HepG2 (cell line): ENCODE measurements at regions not wholly inside any gene's neighbourhood (a gene's known extent, or its start where the extent isn't known, plus 50 kb on each side); places are given as distances from the start of the nearest gene placed in this dataset.
A peak's percentile ranks its signal among the peaks of the same experiment; 100 is the strongest.

Experiments used
- ATAC-seq: fragments of 200-7000 bp; cut with Tn5 transposase; 3 replicates; pipeline ENCODE4 v1.9.1; 2020; ENCODE audit warnings: mild to moderate bottlenecking, moderate library complexity
- BruUV-seq: library from RNA; stranded (reverse); fragments of 400-500 nt; replicated peaks from 2 replicates; lab custom pipeline; 2021; lab: Mats Ljungman, UMichigan
- CTCF ChIA-PET: fragments of 300-600 bp; formaldehyde crosslinking; extraction: SDS; loops from one replicate; lab custom pipeline; 2021; ENCODE audit warnings: low total read pairs, inconsistent platforms, low intra/inter-chr PET ratio; lab: Yijun Ruan, JAX
- POLR2A ChIA-PET: fragments of 350-600 bp; sonication (Branson Sonifier 250); formaldehyde crosslinking; loops from one replicate; lab custom pipeline; 2020; ENCODE audit warnings: antibody characterized with exemption, inconsistent platforms; lab: Yijun Ruan, JAX
- DNase-seq: peaks from one replicate; pipeline ENCODE4 v3.0.0-alpha.2; 2015; ENCODE audit warnings: low spot score
- FAIRE-seq: peaks from 3 replicates; lab custom pipeline; 2011; peaks lifted over from hg19 to GRCh38; lab: Jason Lieb, UNC
- H2AFZ ChIP-seq: one replicate; pipeline ENCODE4 v1.6.1; 2011; ENCODE audit warnings: low read length, inconsistent platforms
- H3K27ac ChIP-seq: fragments of 300-600 bp; 3 replicates; pipeline ENCODE4 v1.8.0; 2011; ENCODE audit warnings: mixed run types, mild to moderate bottlenecking, mixed read lengths, low read length, inconsistent platforms; ENCODE audit not compliant: insufficient read depth; ENCODE audit errors: extremely low read length
- H3K27me3 ChIP-seq, 2 experiments: fragments of 200-600 bp in 1 of 2; 2 replicates in 1 of 2; 3 replicates in 1 of 2; pipeline versions ENCODE4 v1.6.0 to v1.8.0; 2011; ENCODE audit warnings: low read length in 2 of 2, mild to moderate bottlenecking in 2 of 2, moderate library complexity in 2 of 2, inconsistent platforms in 1 of 2; ENCODE audit not compliant: insufficient read depth in 2 of 2, control insufficient read depth in 1 of 2
- H3K36me3 ChIP-seq, 2 experiments: fragments of 200-600 bp in 1 of 2; replicated peaks in 1 of 2; 2 replicates in 1 of 2; 3 replicates in 1 of 2; pipeline versions ENCODE4 v1.5.1 to v1.8.0; 2011; ENCODE audit warnings: low read length in 2 of 2, inconsistent platforms in 1 of 2; ENCODE audit not compliant: insufficient read depth in 2 of 2, control insufficient read depth in 1 of 2
- H3K4me1 ChIP-seq: 2 replicates; pipeline ENCODE4 v1.5.1; 2012; ENCODE audit warnings: low read length, inconsistent platforms; ENCODE audit not compliant: insufficient read depth
- H3K4me2 ChIP-seq: 2 replicates; pipeline ENCODE4 v1.6.0; 2011; ENCODE audit warnings: low read depth, low read length, inconsistent platforms
- H3K4me3 ChIP-seq, 3 experiments: fragments of 200-600 bp in 1 of 3; sonication (generic), shearing (Covaris generic) in 1 of 3; replicated peaks in 1 of 3; 2 replicates each; pipeline ENCODE4 v1.5.1; 2011 to 2016; ENCODE audit warnings: low read length in 3 of 3, inconsistent platforms in 2 of 3, low read depth in 2 of 3, mild to moderate bottlenecking in 2 of 3, control low read depth in 1 of 3, mixed read lengths in 1 of 3; ENCODE audit not compliant: insufficient read depth in 1 of 3
- H3K79me2 ChIP-seq: one replicate; pipeline ENCODE4 v1.6.1; 2011; ENCODE audit warnings: low read length, inconsistent platforms; ENCODE audit not compliant: insufficient read depth
- H3K9ac ChIP-seq: 2 replicates; pipeline ENCODE4 v1.6.0; 2011; ENCODE audit warnings: mild to moderate bottlenecking, low read depth, low read length, inconsistent platforms; ENCODE audit not compliant: insufficient read depth
- H3K9me3 ChIP-seq: 2 replicates; pipeline ENCODE4 v1.5.1; 2012; ENCODE audit warnings: mild to moderate bottlenecking, low read length
- H4K20me1 ChIP-seq: 2 replicates; pipeline ENCODE4 v1.6.0; 2011; ENCODE audit warnings: inconsistent platforms, mild to moderate bottlenecking, low read length, moderate library complexity; ENCODE audit not compliant: insufficient read depth
- CC2D1A ChIP-seq: sonication (generic); formaldehyde crosslinking; IDR thresholded peaks from 2 replicates; pipeline ENCODE4 v1.8.1; 2023; ENCODE audit warnings: mild to moderate bottlenecking, missing genetic modification reagents
- LBX2 ChIP-seq: sonication (generic); formaldehyde crosslinking; IDR thresholded peaks from 2 replicates; pipeline ENCODE4 v1.5.0; 2020; ENCODE audit warnings: missing genetic modification reagents, mild to moderate bottlenecking, borderline replicate concordance
- MLX ChIP-seq: IDR thresholded peaks from 2 replicates; pipeline ENCODE4 v1.6.1; 2016
- NFIC ChIP-seq: IDR thresholded peaks from 2 replicates; pipeline ENCODE4 v1.6.1; 2012; ENCODE audit warnings: mild to moderate bottlenecking, low read length, inconsistent platforms
- NR1H2 ChIP-seq: sonication (generic); formaldehyde crosslinking; IDR thresholded peaks from 2 replicates; pipeline ENCODE4 v1.8.1; 2022; ENCODE audit warnings: low read depth, missing genetic modification reagents, borderline replicate concordance
- SMAD9 ChIP-seq: sonication (generic); formaldehyde crosslinking; IDR thresholded peaks from 2 replicates; pipeline ENCODE4 v1.5.1; 2020; ENCODE audit warnings: mild to moderate bottlenecking, missing genetic modification reagents
- ZNF547 ChIP-seq: sonication (generic); formaldehyde crosslinking; IDR thresholded peaks from 2 replicates; pipeline ENCODE4 v1.5.1; 2020; ENCODE audit warnings: mild to moderate bottlenecking, missing genetic modification reagents
- ZSCAN5A ChIP-seq: sonication (generic); formaldehyde crosslinking; IDR thresholded peaks from 2 replicates; pipeline ENCODE4 v1.8.0; 2022; ENCODE audit warnings: mild to moderate bottlenecking, missing genetic modification reagents, borderline replicate concordance
- WGBS: methylation state at CpG from one replicate; pipeline ENCODE4 v1.1.6; 2017; ENCODE audit warnings: low lambda C conversion rate; 5-methylcytosine and 5-hydroxymethylcytosine counted together
- in situ Hi-C: cut with HindIII; loops from 2 replicates; pipeline ENCODE4 v1.10.0; 2017; ENCODE audit warnings: low pct_unique_long_range_greater_than_20kb; ENCODE audit not compliant: extremely low pct_ligation_motif_present
- intact Hi-C: fragments of 100-400 bp; cut with micrococcal nuclease; formaldehyde crosslinking; loops from one replicate; pipeline ENCODE4 v1.10.0; 2022; ENCODE audit not compliant: unreplicated experiment
- TF ChIP-seq, protein P1 (sequence below): sonication (generic); formaldehyde crosslinking; IDR thresholded peaks from 2 replicates; pipeline ENCODE4 v1.4.0; 2020; ENCODE audit warnings: mild to moderate bottlenecking, missing genetic modification reagents, borderline replicate concordance
- TF ChIP-seq, protein P2 (sequence below): sonication (generic); formaldehyde crosslinking; IDR thresholded peaks from 2 replicates; pipeline ENCODE4 v1.8.0; 2022; ENCODE audit warnings: mild to moderate bottlenecking, missing genetic modification reagents
- TF ChIP-seq, protein P3 (sequence below), 2 experiments: fragments of 450-650 bp in 1 of 2; sonication (generic) in 1 of 2; formaldehyde crosslinking; IDR thresholded peaks; 2 replicates each; pipeline versions ENCODE4 v1.5.0 to v1.8.0; 2020 to 2022; ENCODE audit warnings: mild to moderate bottlenecking in 1 of 2, missing genetic modification reagents in 1 of 2

- TF ChIP-seq, protein P1, sequence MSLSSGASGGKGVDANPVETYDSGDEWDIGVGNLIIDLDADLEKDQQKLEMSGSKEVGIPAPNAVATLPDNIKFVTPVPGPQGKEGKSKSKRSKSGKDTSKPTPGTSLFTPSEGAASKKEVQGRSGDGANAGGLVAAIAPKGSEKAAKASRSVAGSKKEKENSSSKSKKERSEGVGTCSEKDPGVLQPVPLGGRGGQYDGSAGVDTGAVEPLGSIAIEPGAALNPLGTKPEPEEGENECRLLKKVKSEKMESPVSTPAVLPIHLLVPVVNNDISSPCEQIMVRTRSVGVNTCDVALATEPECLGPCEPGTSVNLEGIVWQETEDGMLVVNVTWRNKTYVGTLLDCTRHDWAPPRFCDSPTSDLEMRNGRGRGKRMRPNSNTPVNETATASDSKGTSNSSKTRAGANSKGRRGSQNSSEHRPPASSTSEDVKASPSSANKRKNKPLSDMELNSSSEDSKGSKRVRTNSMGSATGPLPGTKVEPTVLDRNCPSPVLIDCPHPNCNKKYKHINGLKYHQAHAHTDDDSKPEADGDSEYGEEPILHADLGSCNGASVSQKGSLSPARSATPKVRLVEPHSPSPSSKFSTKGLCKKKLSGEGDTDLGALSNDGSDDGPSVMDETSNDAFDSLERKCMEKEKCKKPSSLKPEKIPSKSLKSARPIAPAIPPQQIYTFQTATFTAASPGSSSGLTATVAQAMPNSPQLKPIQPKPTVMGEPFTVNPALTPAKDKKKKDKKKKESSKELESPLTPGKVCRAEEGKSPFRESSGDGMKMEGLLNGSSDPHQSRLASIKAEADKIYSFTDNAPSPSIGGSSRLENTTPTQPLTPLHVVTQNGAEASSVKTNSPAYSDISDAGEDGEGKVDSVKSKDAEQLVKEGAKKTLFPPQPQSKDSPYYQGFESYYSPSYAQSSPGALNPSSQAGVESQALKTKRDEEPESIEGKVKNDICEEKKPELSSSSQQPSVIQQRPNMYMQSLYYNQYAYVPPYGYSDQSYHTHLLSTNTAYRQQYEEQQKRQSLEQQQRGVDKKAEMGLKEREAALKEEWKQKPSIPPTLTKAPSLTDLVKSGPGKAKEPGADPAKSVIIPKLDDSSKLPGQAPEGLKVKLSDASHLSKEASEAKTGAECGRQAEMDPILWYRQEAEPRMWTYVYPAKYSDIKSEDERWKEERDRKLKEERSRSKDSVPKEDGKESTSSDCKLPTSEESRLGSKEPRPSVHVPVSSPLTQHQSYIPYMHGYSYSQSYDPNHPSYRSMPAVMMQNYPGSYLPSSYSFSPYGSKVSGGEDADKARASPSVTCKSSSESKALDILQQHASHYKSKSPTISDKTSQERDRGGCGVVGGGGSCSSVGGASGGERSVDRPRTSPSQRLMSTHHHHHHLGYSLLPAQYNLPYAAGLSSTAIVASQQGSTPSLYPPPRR (CRISPR knock-in tag), result no peak
- no peak for TF ChIP-seq SMAD9 (CRISPR knock-in tag)
These were observed 252.6 kb upstream of the IRX4 start (continued) for GRCh38 chr5:2135354-2135753.

GRCh38 chr5:2134543-2135292 is 252.0 kb upstream of the IRX4 start:
- intact Hi-C loops, result no loop called here
- Histone ChIP-seq H3K27me3 (peaks cover 3 to 65% of the 10 kb centered on the region in 2 experiments; a peak in 3 of 5 replicates), H3K9me3 (no peaks in the 10 kb centered on the region), H4K20me1 (no peaks in the 10 kb centered on the region), H3K4me2 (peak overlapping the region; percentile 23; the same call in 1 of the 2 replicates), H3K36me3 (no peaks in the 10 kb centered on the region), H3K27ac (no peak overlapping the region), H3K4me1 (peaks cover 30% of the 10 kb centered on the region), H3K4me3 (no peak overlapping the region), H3K79me2 (no peaks in the 10 kb centered on the region), H3K9ac (no peak overlapping the region), H2AFZ (no peak overlapping the region)
- DNase-seq (peak; percentile 42), ATAC-seq (peak; percentile 57), FAIRE-seq (no peak)
- 1% methylated on average over 16 of the region's 19 CpGs for WGBS
- BruUV-seq, result no TSS peak
- CTCF ChIA-PET, result no interaction called here
- POLR2A ChIA-PET, result no interaction called here
- in situ Hi-C loops, result no loop called here
- TF ChIP-seq, protein P2, sequence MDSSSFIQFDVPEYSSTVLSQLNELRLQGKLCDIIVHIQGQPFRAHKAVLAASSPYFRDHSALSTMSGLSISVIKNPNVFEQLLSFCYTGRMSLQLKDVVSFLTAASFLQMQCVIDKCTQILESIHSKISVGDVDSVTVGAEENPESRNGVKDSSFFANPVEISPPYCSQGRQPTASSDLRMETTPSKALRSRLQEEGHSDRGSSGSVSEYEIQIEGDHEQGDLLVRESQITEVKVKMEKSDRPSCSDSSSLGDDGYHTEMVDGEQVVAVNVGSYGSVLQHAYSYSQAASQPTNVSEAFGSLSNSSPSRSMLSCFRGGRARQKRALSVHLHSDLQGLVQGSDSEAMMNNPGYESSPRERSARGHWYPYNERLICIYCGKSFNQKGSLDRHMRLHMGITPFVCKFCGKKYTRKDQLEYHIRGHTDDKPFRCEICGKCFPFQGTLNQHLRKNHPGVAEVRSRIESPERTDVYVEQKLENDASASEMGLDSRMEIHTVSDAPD (CRISPR knock-in tag), result no peak
- TF ChIP-seq LBX2 (CRISPR knock-in tag), result no peak
- no peak for TF ChIP-seq ZNF547 (CRISPR knock-in tag)
- TF ChIP-seq, protein P3, sequence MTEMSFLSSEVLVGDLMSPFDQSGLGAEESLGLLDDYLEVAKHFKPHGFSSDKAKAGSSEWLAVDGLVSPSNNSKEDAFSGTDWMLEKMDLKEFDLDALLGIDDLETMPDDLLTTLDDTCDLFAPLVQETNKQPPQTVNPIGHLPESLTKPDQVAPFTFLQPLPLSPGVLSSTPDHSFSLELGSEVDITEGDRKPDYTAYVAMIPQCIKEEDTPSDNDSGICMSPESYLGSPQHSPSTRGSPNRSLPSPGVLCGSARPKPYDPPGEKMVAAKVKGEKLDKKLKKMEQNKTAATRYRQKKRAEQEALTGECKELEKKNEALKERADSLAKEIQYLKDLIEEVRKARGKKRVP (CRISPR knock-in tag; IDR thresholded peaks at IDR 0.05), result 0 out of 4 replicates have a peak, but pooled peaks of 1 of the 2 experiments have one; percentile 17
- TF ChIP-seq MLX (CRISPR knock-in tag), result peak; percentile 49; the same call in 1 of the 2 replicates
- no peak for TF ChIP-seq ZSCAN5A (CRISPR knock-in tag)
- no peak for TF ChIP-seq NR1H2 (CRISPR knock-in tag)
- TF ChIP-seq NFIC, result no peak
- no peak for TF ChIP-seq CC2D1A
